ENCODE measurements at regions not wholly inside any gene's neighbourhood (a gene's known extent, or its start where the extent isn't known, plus 50 kb on each side); places are given as distances from the start of the nearest gene placed in this dataset.

DNA sequence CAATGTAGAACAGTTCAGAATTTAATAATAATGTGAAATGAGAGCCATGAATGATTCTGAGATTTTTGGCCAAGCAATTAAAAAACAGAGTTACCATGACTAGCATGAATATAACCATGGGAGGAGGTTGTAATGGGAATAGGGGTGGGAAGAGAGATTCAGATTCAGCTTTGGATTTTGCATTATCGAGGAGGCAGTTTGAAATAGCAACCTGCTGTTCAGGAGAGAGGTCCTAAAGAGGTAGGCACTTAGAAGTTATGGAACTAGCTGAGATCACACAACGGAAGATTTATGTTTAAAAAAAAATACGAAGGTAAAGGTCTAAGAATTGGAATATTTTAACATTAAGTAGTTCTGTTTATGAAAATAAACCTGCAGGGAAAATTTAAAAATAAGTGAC is 124.4 kb upstream of the TECRL start:
- no peak overlapping the region for H3K4me3 ChIP-seq (ENCODE audit: low read depth, low read length)
- TF ChIP-seq, protein P1, sequence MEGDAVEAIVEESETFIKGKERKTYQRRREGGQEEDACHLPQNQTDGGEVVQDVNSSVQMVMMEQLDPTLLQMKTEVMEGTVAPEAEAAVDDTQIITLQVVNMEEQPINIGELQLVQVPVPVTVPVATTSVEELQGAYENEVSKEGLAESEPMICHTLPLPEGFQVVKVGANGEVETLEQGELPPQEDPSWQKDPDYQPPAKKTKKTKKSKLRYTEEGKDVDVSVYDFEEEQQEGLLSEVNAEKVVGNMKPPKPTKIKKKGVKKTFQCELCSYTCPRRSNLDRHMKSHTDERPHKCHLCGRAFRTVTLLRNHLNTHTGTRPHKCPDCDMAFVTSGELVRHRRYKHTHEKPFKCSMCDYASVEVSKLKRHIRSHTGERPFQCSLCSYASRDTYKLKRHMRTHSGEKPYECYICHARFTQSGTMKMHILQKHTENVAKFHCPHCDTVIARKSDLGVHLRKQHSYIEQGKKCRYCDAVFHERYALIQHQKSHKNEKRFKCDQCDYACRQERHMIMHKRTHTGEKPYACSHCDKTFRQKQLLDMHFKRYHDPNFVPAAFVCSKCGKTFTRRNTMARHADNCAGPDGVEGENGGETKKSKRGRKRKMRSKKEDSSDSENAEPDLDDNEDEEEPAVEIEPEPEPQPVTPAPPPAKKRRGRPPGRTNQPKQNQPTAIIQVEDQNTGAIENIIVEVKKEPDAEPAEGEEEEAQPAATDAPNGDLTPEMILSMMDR (IDR thresholded peaks at IDR 0.05; ENCODE audit: control insufficient read depth, extremely low read depth, insufficient read depth) = no peak
- DNase-seq (ENCODE audit: low read depth) = no peak

DNA sequence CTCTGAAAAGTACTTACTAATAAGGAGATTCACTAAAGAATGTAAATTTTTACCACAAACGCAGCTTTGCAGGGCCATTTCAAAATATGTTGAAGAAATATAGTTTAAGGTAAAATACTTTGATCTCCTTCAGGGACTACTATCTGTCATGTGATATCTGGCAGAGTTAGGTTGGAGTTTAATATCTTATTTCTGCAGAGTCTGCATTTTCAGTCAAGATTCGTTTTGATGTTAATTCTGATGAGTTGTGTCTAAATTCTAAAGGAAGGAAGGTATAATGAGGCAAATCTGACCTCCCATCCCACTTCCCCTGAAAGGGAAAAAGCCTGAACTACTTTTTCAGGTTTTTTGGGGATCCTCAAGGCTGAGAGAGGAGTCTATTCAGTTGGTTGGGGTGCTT is 123.9 kb upstream of the TECRL start:
- H3K4me3 ChIP-seq (ENCODE audit: low read depth, low read length) = no peak overlapping the region
- TF ChIP-seq, protein P1 (IDR thresholded peaks at IDR 0.05; ENCODE audit: control insufficient read depth, extremely low read depth, insufficient read depth) = no peak
- DNase-seq (ENCODE audit: low read depth) = no peak

DNA sequence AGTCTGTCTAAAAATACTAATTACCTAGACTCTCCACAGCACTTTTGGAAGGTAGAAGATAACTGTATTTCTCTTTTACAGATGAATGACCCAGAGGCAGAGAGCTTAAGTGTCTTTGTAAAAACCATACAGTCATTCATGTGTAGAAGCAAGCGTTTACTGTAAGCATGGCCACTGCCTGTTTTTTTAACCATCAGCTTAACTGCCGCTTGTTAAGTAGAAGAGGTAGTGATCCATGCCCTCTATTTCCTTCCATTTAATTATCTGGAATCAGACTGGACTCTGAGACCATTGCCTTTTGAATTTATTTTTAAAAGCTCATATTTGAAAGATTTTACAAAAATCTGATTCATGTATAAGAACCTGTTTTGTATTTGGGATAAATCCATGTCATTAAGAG is 111.2 kb upstream of the TECRL start:
- TF ChIP-seq, protein P1 (IDR thresholded peaks at IDR 0.05; ENCODE audit: control insufficient read depth, extremely low read depth, insufficient read depth) = no peak
- DNase-seq (ENCODE audit: low read depth) = no peak
- H3K4me3 ChIP-seq (ENCODE audit: low read depth, low read length) = no peak overlapping the region

DNA sequence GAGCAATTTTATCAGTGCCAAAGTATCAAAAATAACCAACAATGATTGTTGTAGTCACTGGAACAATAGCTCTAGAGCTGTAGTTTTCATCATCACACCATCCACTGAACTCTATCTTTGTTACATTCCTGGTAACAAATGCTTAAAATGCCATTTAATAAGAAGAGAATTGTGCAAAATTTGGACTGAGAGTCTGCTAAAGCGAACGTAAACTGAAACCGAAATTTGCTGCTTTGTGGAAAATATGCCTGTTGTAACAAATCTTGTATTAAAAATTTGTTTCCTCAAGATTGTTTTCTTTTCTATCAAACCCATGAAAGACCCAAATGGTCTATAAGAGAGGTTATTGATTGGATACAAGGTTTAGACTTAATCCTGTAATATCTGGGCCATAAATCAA is 109.3 kb upstream of the TECRL start:
- no peak overlapping the region for H3K4me3 ChIP-seq (ENCODE audit: low read depth, low read length)
- no peak for DNase-seq (ENCODE audit: low read depth)
- TF ChIP-seq, protein P1 (IDR thresholded peaks at IDR 0.05; ENCODE audit: control insufficient read depth, extremely low read depth, insufficient read depth) = no peak

DNA sequence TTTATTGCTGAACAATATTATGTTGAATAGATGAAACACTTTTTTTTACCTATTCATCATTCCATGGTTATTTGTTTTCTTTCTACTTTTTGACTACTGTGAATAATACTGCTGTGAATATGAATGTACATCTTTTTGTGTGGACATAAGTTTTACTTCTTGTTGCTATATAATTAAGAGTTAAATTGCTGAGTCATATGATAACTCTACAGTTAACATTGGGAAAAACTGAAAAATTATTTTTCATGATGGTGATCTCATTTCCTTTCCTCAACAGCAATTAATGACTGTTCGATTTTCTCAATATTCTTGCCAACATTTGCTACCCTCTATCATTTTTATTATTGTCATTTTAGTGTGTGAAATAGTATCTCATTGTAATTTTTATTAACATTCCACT is 106.9 kb upstream of the TECRL start:
- DNase-seq (ENCODE audit: low read depth) = no peak
- TF ChIP-seq, protein P1 (IDR thresholded peaks at IDR 0.05; ENCODE audit: control insufficient read depth, extremely low read depth, insufficient read depth) = no peak

DNA sequence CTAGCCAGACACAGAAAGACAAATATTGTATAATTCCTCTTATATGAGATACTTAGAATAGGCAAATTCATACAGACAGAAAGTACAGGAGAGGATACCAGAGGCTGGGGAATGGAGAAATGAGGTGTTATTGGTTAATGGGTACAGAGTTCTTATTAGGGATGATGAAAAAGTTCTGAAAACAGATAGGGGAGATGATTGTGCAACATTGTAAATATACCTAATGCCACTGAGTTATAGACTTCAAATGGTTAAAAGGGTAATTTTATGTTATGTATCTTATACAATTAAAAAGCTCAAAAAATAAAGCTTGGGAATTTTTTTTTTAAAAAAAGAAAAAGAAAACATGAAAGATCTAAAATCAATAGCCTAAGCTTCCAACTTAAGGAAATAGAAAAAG is 98.8 kb upstream of the TECRL start:
- H3K4me3 ChIP-seq (ENCODE audit: low read depth, low read length) = no peak overlapping the region
- TF ChIP-seq, protein P1 (IDR thresholded peaks at IDR 0.05; ENCODE audit: control insufficient read depth, extremely low read depth, insufficient read depth) = no peak
- no peak for DNase-seq (ENCODE audit: low read depth)

More for the DNA sequence above, 106.9 kb upstream of the TECRL start:
- no peak overlapping the region for H3K4me3 ChIP-seq (ENCODE audit: low read depth, low read length)

DNA sequence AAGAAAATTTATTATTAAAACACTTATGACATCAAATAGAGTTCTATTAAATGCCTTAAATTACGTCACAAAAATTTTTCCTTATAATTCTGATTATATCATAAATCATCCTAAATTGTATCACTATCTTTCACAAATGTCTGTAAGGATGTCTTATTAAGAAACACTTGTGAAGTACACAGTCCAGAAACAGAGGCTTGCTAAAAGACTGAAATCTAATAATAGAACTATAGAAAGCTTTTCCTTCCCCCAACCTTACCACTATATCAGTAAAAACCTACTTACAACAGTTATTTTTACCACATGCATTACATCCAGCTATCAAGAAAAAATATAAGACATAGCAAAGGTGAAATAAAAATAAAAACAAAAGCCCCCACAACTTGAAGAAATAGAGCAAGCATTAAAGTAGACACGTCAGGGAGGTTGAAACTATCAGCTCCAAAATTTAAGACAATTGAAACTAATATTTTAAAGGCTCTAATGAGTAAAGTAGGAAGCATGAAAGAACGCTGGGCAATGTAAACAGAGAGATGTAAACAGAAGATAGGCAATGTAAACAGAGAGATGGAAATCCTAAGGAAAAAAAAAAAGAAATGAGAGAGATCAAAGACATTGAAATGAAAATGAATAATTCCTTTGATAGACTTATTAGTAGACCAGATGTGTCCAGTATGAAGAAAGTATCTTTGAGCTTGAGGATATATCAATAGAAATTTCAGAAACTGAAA is 94.9 kb upstream of the TECRL start:
- TF ChIP-seq, protein P1 (IDR thresholded peaks at IDR 0.05; ENCODE audit: control insufficient read depth, extremely low read depth, insufficient read depth) = no peak
- H3K4me3 ChIP-seq (ENCODE audit: low read depth, low read length) = no peak overlapping the region
- DNase-seq (ENCODE audit: low read depth) = no peak

All from LNCaP clone FGC (cell line).